Astrocyte (in vitro differentiated cells and primary cell): ENCODE measurements at regions not wholly inside any gene's neighbourhood (a gene's known extent, or its start where the extent isn't known, plus 50 kb on each side); places are given as distances from the start of the nearest gene placed in this dataset.

Experiments used
- DNase-seq: peaks from one replicate; pipeline ENCODE4 v3.0.0-alpha.2; 2010; ENCODE audit warnings: low read depth
- FAIRE-seq: peaks from 2 replicates; lab custom pipeline; 2011; peaks lifted over from hg19 to GRCh38; lab: Jason Lieb, UNC
- H2AFZ ChIP-seq: 2 replicates; pipeline ENCODE4 v1.6.0; 2012; ENCODE audit warnings: low read depth, low read length, inconsistent platforms
- H3K27ac ChIP-seq: 2 replicates; pipeline ENCODE4 v1.5.1; 2011; ENCODE audit warnings: low read depth, low read length, inconsistent platforms
- H3K27me3 ChIP-seq: 2 replicates; pipeline ENCODE4 v1.6.0; 2011; ENCODE audit warnings: low read length, inconsistent platforms; ENCODE audit not compliant: insufficient read depth
- H3K36me3 ChIP-seq: 2 replicates; pipeline ENCODE4 v1.5.1; 2011; ENCODE audit warnings: low read length, inconsistent platforms; ENCODE audit not compliant: insufficient read depth
- H3K4me1 ChIP-seq: 2 replicates; pipeline ENCODE4 v1.5.1; 2011; ENCODE audit warnings: low read length, inconsistent platforms; ENCODE audit not compliant: insufficient read depth
- H3K4me2 ChIP-seq: 2 replicates; pipeline ENCODE4 v1.6.0; 2012; ENCODE audit warnings: low read length, inconsistent platforms
- H3K4me3 ChIP-seq: 2 replicates; pipeline ENCODE4 v1.5.1; 2011; ENCODE audit warnings: low read depth, mild to moderate bottlenecking, low read length, inconsistent platforms; ENCODE audit not compliant: insufficient read depth
- H3K79me2 ChIP-seq: 2 replicates; pipeline ENCODE4 v1.6.0; 2012; ENCODE audit warnings: mild to moderate bottlenecking, low read length, inconsistent platforms; ENCODE audit not compliant: insufficient read depth
- H3K9ac ChIP-seq: 2 replicates; pipeline ENCODE4 v1.6.0; 2012; ENCODE audit warnings: mild to moderate bottlenecking, low read length, inconsistent platforms
- H3K9me3 ChIP-seq: 2 replicates; pipeline ENCODE4 v1.5.1; 2012; ENCODE audit warnings: low read depth, mild to moderate bottlenecking, low read length, inconsistent platforms; ENCODE audit not compliant: insufficient read depth
- H4K20me1 ChIP-seq: 2 replicates; pipeline ENCODE4 v1.6.0; 2012; ENCODE audit warnings: low read length, inconsistent platforms; ENCODE audit not compliant: insufficient read depth
- H3K27ac Mint-ChIP-seq: one replicate; pipeline ENCODE4 v1.8.0; 2021; ENCODE audit warnings: mild to moderate bottlenecking, mixed read lengths; ENCODE audit not compliant: unreplicated experiment
- H3K27me3 Mint-ChIP-seq: one replicate; pipeline ENCODE4 v1.8.0; 2021; ENCODE audit warnings: low read depth, mixed read lengths; ENCODE audit not compliant: unreplicated experiment
- H3K36me3 Mint-ChIP-seq: one replicate; pipeline ENCODE4 v1.8.0; 2021; ENCODE audit warnings: low read depth, mixed read lengths; ENCODE audit not compliant: unreplicated experiment
- H3K4me1 Mint-ChIP-seq: one replicate; pipeline ENCODE4 v1.8.0; 2021; ENCODE audit warnings: low read depth, mixed read lengths; ENCODE audit not compliant: unreplicated experiment
- H3K4me3 Mint-ChIP-seq: one replicate; pipeline ENCODE4 v1.8.0; 2021; ENCODE audit warnings: mild to moderate bottlenecking, moderate library complexity, mixed read lengths; ENCODE audit not compliant: unreplicated experiment
- H3K9me3 Mint-ChIP-seq: one replicate; pipeline ENCODE4 v1.8.0; 2021; ENCODE audit warnings: mild to moderate bottlenecking, mixed read lengths; ENCODE audit not compliant: unreplicated experiment
- EZH2 ChIP-seq: IDR thresholded peaks from 2 replicates; pipeline ENCODE4 v1.6.1; 2012; ENCODE audit warnings: mild to moderate bottlenecking, low read length, inconsistent platforms; ENCODE audit not compliant: insufficient read depth
- TF ChIP-seq, protein P1 (sequence below): IDR thresholded peaks from 2 replicates; pipeline ENCODE4 v1.5.1; 2011; ENCODE audit warnings: low read depth, mild to moderate bottlenecking, inconsistent platforms, low read length, moderate library complexity; ENCODE audit not compliant: insufficient read depth

DNA sequence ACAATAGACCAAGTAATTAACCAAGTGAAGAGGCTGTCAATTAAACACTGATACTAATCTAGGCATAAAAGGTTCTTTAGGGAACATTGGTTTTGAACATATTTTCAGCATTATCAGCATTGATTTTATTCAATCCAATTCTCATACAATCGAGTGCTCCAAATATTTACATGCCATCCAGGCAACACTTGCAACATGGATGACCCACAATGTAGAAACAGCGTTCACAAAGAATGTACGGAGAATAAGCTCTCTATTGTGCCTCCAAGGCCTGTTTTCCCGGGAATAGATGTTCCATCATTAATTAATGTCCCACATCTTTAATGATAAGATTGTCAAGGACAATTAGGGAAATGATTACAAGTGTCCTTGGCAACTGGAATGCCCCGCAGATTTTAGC is 117.4 kb downstream of the RFX6 start:
- Histone ChIP-seq H3K79me2 (no peaks in the 10 kb centered on the region), H4K20me1 (no peaks in the 10 kb centered on the region), H3K9me3 (no peaks in the 10 kb centered on the region), H2AFZ (no peak overlapping the region), H3K27me3 (no peaks in the 10 kb centered on the region), H3K9ac (no peak overlapping the region), H3K27ac (no peak overlapping the region), H3K4me3 (no peak overlapping the region), H3K4me2 (no peak overlapping the region), H3K4me1 (no peaks in the 10 kb centered on the region), H3K36me3 (no peaks in the 10 kb centered on the region)
- H3K36me3 Mint-ChIP-seq = no peaks in the 10 kb centered on the region
- FAIRE-seq (no peak), DNase-seq (no peak)
- no peaks in the 10 kb centered on the region for H3K4me1 Mint-ChIP-seq
- H3K27ac Mint-ChIP-seq = no peak overlapping the region
- no peak for TF ChIP-seq EZH2
- TF ChIP-seq, protein P1, sequence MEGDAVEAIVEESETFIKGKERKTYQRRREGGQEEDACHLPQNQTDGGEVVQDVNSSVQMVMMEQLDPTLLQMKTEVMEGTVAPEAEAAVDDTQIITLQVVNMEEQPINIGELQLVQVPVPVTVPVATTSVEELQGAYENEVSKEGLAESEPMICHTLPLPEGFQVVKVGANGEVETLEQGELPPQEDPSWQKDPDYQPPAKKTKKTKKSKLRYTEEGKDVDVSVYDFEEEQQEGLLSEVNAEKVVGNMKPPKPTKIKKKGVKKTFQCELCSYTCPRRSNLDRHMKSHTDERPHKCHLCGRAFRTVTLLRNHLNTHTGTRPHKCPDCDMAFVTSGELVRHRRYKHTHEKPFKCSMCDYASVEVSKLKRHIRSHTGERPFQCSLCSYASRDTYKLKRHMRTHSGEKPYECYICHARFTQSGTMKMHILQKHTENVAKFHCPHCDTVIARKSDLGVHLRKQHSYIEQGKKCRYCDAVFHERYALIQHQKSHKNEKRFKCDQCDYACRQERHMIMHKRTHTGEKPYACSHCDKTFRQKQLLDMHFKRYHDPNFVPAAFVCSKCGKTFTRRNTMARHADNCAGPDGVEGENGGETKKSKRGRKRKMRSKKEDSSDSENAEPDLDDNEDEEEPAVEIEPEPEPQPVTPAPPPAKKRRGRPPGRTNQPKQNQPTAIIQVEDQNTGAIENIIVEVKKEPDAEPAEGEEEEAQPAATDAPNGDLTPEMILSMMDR = no peak
- H3K9me3 Mint-ChIP-seq = no peaks in the 10 kb centered on the region
- no peaks in the 10 kb centered on the region for H3K27me3 Mint-ChIP-seq
- H3K4me3 Mint-ChIP-seq = no peak overlapping the region

DNA sequence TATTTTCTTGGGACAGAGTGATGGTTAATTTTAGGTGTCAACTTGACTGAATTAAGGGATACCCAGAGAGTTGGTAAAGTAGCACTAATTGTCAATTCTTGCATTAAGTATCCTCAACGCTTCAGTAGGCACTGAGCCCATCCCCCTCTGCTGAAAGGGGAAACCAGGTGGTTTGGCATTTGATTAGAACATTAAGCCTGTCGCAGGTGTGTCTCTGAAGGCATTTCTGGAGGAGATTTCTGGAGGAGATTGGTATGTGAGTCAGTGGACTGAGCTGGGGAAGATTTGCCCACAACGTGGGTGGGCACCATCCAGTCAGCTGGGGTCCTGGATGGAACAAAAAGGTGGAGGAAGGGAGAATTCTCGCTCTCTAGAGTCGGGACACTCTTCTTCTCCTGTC is 119.8 kb downstream of the RFX6 start:
- H3K4me1 ChIP-seq = no peaks in the 10 kb centered on the region
- DNase-seq (no peak), FAIRE-seq (no peak)
- no peaks in the 10 kb centered on the region for H3K27me3 ChIP-seq
- no peak overlapping the region for H3K27ac Mint-ChIP-seq
- no peak overlapping the region for H3K4me3 ChIP-seq
- H3K9me3 Mint-ChIP-seq = no peaks in the 10 kb centered on the region
- no peaks in the 10 kb centered on the region for H3K27me3 Mint-ChIP-seq
- no peaks in the 10 kb centered on the region for H4K20me1 ChIP-seq
- H3K9me3 ChIP-seq = no peaks in the 10 kb centered on the region
- H3K4me1 Mint-ChIP-seq = no peaks in the 10 kb centered on the region
- no peak overlapping the region for H3K4me3 Mint-ChIP-seq
- H3K27ac ChIP-seq = no peak overlapping the region
- TF ChIP-seq EZH2 = no peak
- TF ChIP-seq, protein P1 = no peak
- no peak overlapping the region for H2AFZ ChIP-seq
- H3K36me3 Mint-ChIP-seq = no peaks in the 10 kb centered on the region
- H3K36me3 ChIP-seq = no peaks in the 10 kb centered on the region
- no peak overlapping the region for H3K4me2 ChIP-seq
- H3K79me2 ChIP-seq = no peaks in the 10 kb centered on the region
- no peak overlapping the region for H3K9ac ChIP-seq

DNA sequence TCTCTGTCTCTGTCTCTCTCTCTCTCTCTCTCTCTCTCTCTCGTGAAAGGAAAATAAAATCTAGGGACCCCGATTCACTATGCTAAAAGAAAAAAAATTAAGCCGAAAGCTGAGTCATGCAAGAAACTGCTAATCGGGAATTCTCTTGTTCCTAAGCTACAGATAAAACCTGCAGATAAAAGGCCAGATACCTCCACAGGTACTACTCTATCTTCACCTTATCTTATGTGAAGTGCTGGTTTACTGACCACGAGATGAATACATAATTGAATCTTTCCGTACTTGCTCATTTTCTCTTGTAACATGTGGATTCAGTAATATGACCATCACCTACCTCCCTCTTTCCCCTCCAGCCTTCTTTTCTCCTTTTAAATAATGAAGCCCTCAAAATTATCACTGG is 120.5 kb downstream of the RFX6 start:
- H3K4me2 ChIP-seq = no peak overlapping the region
- no peaks in the 10 kb centered on the region for H3K4me1 ChIP-seq
- FAIRE-seq = no peak
- H3K79me2 ChIP-seq = no peaks in the 10 kb centered on the region
- DNase-seq = no peak
- no peak overlapping the region for H3K27ac ChIP-seq
- TF ChIP-seq, protein P1 = no peak
- TF ChIP-seq EZH2 = no peak
- Mint-ChIP-seq H3K4me3 (no peak overlapping the region), H3K27ac (no peak overlapping the region), H3K36me3 (no peaks in the 10 kb centered on the region), H3K9me3 (no peaks in the 10 kb centered on the region), H3K27me3 (no peaks in the 10 kb centered on the region), H3K4me1 (no peaks in the 10 kb centered on the region)
- no peak overlapping the region for H3K9ac ChIP-seq
- H3K36me3 ChIP-seq = no peaks in the 10 kb centered on the region
- no peaks in the 10 kb centered on the region for H3K9me3 ChIP-seq
- no peak overlapping the region for H2AFZ ChIP-seq
- no peaks in the 10 kb centered on the region for H3K27me3 ChIP-seq
- no peak overlapping the region for H3K4me3 ChIP-seq
- no peaks in the 10 kb centered on the region for H4K20me1 ChIP-seq
